GM12878 (cell line): ENCODE measurements at regions not wholly inside any gene's neighbourhood (a gene's known extent, or its start where the extent isn't known, plus 50 kb on each side); places are given as distances from the start of the nearest gene placed in this dataset.

Experiments used
- ATAC-seq: fragments of 200-7000 bp; cut with Tn5 transposase; 3 replicates; pipeline ENCODE4 v1.9.1; 2020; ENCODE audit warnings: mild to moderate bottlenecking, moderate library complexity
- BruUV-seq: library from RNA; stranded (reverse); fragments of 400-500 nt; replicated peaks from 2 replicates; lab custom pipeline; 2021; lab: Mats Ljungman, UMichigan
- CTCF ChIA-PET: fragments of 300-600 bp; sonication (Branson Sonifier 250); formaldehyde crosslinking; extraction: SDS; loops from one replicate; lab custom pipeline; 2021; ENCODE audit warnings: inconsistent platforms; lab: Yijun Ruan, JAX
- POLR2A ChIA-PET: fragments of 350-600 bp; formaldehyde crosslinking; extraction: SDS; loops from one replicate; lab custom pipeline; 2021; ENCODE audit warnings: inconsistent platforms; lab: Charles Lee
- RAD21 ChIA-PET: fragments of 300-600 bp; sonication (Branson Sonifier 250); formaldehyde crosslinking; loops from one replicate; lab custom pipeline; 2023; ENCODE audit warnings: antibody characterized with exemption; ENCODE audit not compliant: unreplicated experiment; lab: Charles Lee
- SMC1A ChIA-PET: fragments of 300-600 bp; sonication (Branson Sonifier 250); formaldehyde crosslinking; loops from one replicate; lab custom pipeline; 2023; ENCODE audit not compliant: unreplicated experiment, uncharacterized antibody; lab: Charles Lee
- DNase-seq: peaks from one replicate; pipeline ENCODE4 v3.0.0-alpha.2; 2011; ENCODE audit warnings: low read depth, low spot score
- FAIRE-seq: peaks from 3 replicates; lab custom pipeline; 2011; peaks lifted over from hg19 to GRCh38; lab: Jason Lieb, UNC
- H2AFZ ChIP-seq: 2 replicates; pipeline ENCODE4 v1.6.0; 2011; ENCODE audit warnings: low read depth, low read length, control low read depth; ENCODE audit not compliant: control insufficient read depth
- H3K27ac ChIP-seq: 2 replicates; pipeline ENCODE4 v1.5.1; 2011; ENCODE audit warnings: control low read depth; ENCODE audit not compliant: control insufficient read depth, insufficient read depth
- H3K27me3 ChIP-seq, 2 experiments: replicated peaks in 1 of 2; 2 replicates each; pipeline versions ENCODE4 v1.6.0 to v1.6.1; 2011; ENCODE audit warnings: low read length in 1 of 2; ENCODE audit not compliant: control insufficient read depth in 2 of 2, insufficient read depth in 2 of 2
- H3K36me3 ChIP-seq, 2 experiments: 2 replicates each; pipeline ENCODE4 v1.5.1; 2011; ENCODE audit warnings: low read length in 1 of 2; ENCODE audit not compliant: control insufficient read depth in 2 of 2, insufficient read depth in 2 of 2
- H3K4me1 ChIP-seq: 2 replicates; pipeline ENCODE4 v1.6.1; 2011; ENCODE audit warnings: mild to moderate bottlenecking, low read length, moderate library complexity, mixed read lengths; ENCODE audit not compliant: control insufficient read depth, insufficient read depth
- H3K4me2 ChIP-seq: 2 replicates; pipeline ENCODE4 v1.6.0; 2011; ENCODE audit warnings: control low read depth; ENCODE audit not compliant: control insufficient read depth, insufficient read depth
- H3K4me3 ChIP-seq: fragments of 200-600 bp; sonication (generic); 2 replicates; pipeline ENCODE4 v1.5.1; 2016
- H3K79me2 ChIP-seq: 2 replicates; pipeline ENCODE4 v1.6.0; 2011; ENCODE audit warnings: low read length; ENCODE audit not compliant: control insufficient read depth, insufficient read depth
- H3K9ac ChIP-seq: 2 replicates; pipeline ENCODE4 v1.8.0; 2011; ENCODE audit warnings: low read length, control low read depth, mixed read lengths; ENCODE audit not compliant: control insufficient read depth, insufficient read depth
- H3K9me3 ChIP-seq: replicated peaks from 3 replicates; pipeline ENCODE4 v1.5.1; 2011; ENCODE audit warnings: mild to moderate bottlenecking, low read length; ENCODE audit not compliant: control insufficient read depth, insufficient read depth
- H4K20me1 ChIP-seq: 2 replicates; pipeline ENCODE4 v1.6.0; 2011; ENCODE audit not compliant: control insufficient read depth, insufficient read depth
- HDAC6 ChIP-seq: fragments of 200-600 bp; sonication (generic); IDR thresholded peaks from one replicate; pipeline ENCODE4 v1.8.0; 2017; ENCODE audit warnings: antibody characterized with exemption; ENCODE audit not compliant: unreplicated experiment
- SIN3A ChIP-seq: IDR thresholded peaks from 2 replicates; pipeline ENCODE4 v1.6.1; 2012; ENCODE audit warnings: low read depth, low read length, improper control_type of control experiment
- TARDBP ChIP-seq: IDR thresholded peaks from 2 replicates; pipeline ENCODE4 v1.6.1; 2016; ENCODE audit warnings: borderline replicate concordance
- ZNF207 ChIP-seq: fragments of 450-650 bp; IDR thresholded peaks from 2 replicates; pipeline ENCODE4 v1.6.1; 2014; ENCODE audit warnings: antibody characterized with exemption, mild to moderate bottlenecking, borderline replicate concordance
- ZNF274 ChIP-seq: IDR thresholded peaks from one replicate; pipeline ENCODE4 v1.8.0; 2011; ENCODE audit not compliant: insufficient read length, insufficient read depth
- ZNF622 ChIP-seq: fragments of 450-650 bp; IDR thresholded peaks from 2 replicates; pipeline ENCODE4 v1.6.1; 2017; ENCODE audit warnings: mild to moderate bottlenecking, inconsistent platforms
- WGBS: methylation state at CpG from one replicate; pipeline ENCODE4 v1.1.6; 2016; ENCODE audit warnings: low lambda C conversion rate; ENCODE audit not compliant: insufficient replicate concordance, insufficient coverage; ENCODE audit errors: missing lambda C conversion rate; 5-methylcytosine and 5-hydroxymethylcytosine counted together
- in situ Hi-C: fragments of 300-500 bp; cut with MboI; formaldehyde crosslinking; loops from 9 replicates; pipeline ENCODE4 v1.14.3; 2018; ENCODE audit warnings: mixed read lengths
- intact Hi-C: fragments of 100-400 bp; cut with micrococcal nuclease; formaldehyde crosslinking; loops from one replicate; pipeline ENCODE4 v1.14.2; 2022; ENCODE audit not compliant: unreplicated experiment
- TF ChIP-seq, protein P1 (sequence below): fragments of 450-650 bp; formaldehyde crosslinking; IDR thresholded peaks from 2 replicates; pipeline ENCODE4 v1.5.0; 2022; ENCODE audit warnings: mild to moderate bottlenecking, missing genetic modification characterization
- TF ChIP-seq, protein P2 (sequence below): IDR thresholded peaks from 2 replicates; pipeline ENCODE4 v1.6.1; 2012; ENCODE audit warnings: low read length, inconsistent platforms

DNA sequence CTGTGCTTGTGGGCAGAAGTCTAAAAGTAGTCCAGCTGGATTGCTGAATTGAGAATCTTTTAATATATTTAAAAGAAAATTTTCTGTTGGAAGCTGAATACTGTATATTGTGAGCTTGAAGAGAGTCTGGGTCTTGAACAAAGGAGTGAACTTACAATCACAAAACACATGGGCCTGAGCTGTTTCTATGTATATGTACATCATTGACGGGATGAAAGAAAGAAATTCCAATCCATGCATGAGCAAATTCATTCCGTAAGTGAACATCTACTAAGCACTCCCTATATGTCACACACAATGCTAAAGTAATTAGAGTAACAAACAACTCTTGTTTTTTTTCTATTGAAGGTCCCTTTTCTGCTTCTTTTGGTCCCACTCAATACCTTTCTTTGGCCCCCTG is 331.0 kb downstream of the HS3ST1 start:
- H3K79me2 ChIP-seq, result no peaks in the 10 kb centered on the region
- H3K4me1 ChIP-seq, result peaks cover 19% of the 10 kb centered on the region
- H3K4me3 ChIP-seq, result no peak overlapping the region
- H3K36me3 ChIP-seq, result no peaks in the 10 kb centered on the region
- intact Hi-C loops, result no loop called here
- TF ChIP-seq, protein P1, sequence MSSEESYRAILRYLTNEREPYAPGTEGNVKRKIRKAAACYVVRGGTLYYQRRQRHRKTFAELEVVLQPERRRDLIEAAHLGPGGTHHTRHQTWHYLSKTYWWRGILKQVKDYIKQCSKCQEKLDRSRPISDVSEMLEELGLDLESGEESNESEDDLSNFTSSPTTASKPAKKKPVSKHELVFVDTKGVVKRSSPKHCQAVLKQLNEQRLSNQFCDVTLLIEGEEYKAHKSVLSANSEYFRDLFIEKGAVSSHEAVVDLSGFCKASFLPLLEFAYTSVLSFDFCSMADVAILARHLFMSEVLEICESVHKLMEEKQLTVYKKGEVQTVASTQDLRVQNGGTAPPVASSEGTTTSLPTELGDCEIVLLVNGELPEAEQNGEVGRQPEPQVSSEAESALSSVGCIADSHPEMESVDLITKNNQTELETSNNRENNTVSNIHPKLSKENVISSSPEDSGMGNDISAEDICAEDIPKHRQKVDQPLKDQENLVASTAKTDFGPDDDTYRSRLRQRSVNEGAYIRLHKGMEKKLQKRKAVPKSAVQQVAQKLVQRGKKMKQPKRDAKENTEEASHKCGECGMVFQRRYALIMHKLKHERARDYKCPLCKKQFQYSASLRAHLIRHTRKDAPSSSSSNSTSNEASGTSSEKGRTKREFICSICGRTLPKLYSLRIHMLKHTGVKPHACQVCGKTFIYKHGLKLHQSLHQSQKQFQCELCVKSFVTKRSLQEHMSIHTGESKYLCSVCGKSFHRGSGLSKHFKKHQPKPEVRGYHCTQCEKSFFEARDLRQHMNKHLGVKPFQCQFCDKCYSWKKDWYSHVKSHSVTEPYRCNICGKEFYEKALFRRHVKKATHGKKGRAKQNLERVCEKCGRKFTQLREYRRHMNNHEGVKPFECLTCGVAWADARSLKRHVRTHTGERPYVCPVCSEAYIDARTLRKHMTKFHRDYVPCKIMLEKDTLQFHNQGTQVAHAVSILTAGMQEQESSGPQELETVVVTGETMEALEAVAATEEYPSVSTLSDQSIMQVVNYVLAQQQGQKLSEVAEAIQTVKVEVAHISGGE (CRISPR knock-in tag), result no peak
- TF ChIP-seq, all 136 proteins: peak for 0
- Histone ChIP-seq H3K27ac (no peak overlapping the region), H2AFZ (no peak overlapping the region), H3K4me2 (no peak overlapping the region), H3K9me3 (no peaks in the 10 kb centered on the region), H3K9ac (no peak overlapping the region), H3K27me3 (no peaks in the 10 kb centered on the region), H4K20me1 (no peaks in the 10 kb centered on the region)
- 100% methylated on average over 2 of the region's 2 CpGs for WGBS
- RAD21 ChIA-PET, result no interaction called here
- BruUV-seq, result no TSS peak
- ATAC-seq (no peak), FAIRE-seq (no peak), DNase-seq (no peak)
- POLR2A ChIA-PET, result no interaction called here
- in situ Hi-C loops, result no loop called here
- SMC1A ChIA-PET, result interaction anchor here (1.1 kb wide), 1 partner anchor 280 kb away, joined by 3 read pairs; no protein-coding TSS in a partner anchor
- CTCF ChIA-PET, result interaction anchor here (1.3 kb wide), 1 partner anchor 16 kb away, joined by 3 read pairs; no protein-coding TSS in a partner anchor

DNA sequence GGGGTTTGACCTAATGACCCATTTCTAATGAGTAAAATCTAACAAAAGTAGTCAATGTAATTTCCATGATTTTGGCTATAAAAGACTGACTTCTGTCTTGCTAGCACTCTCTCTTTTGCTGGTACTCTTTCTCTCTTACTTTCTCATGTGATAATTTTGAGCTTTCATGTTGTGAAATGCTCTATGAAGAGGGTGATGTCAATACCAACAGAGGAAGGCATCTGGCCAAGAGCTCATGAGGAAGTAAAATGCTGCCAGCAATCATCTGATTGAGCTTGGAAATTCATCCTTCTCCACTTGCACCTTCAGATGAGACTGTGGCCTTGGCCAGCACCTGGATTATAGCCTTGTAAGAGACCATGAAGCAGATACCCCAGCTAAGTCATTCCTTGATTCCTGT is 347.7 kb downstream of the HS3ST1 start:
- ChIA-PET POLR2A (interaction anchor here (0.6 kb wide), 1 partner anchor 539 kb away, joined by 3 read pairs; no protein-coding TSS in a partner anchor), RAD21 (no interaction called here), SMC1A (interaction anchor here (0.5 to 1.0 kb wide), 4 partner anchors 10 to 263 kb away, joined by 3 to 4 read pairs (median 3); no protein-coding TSS in a partner anchor), CTCF (interaction anchor here (0.6 to 1.2 kb wide), 3 partner anchors 16 to 300 kb away, joined by 3 read pairs; no protein-coding TSS in a partner anchor)
- no TSS peak for BruUV-seq
- no peaks in the 10 kb centered on the region for H3K36me3 ChIP-seq
- TF ChIP-seq, protein P2, sequence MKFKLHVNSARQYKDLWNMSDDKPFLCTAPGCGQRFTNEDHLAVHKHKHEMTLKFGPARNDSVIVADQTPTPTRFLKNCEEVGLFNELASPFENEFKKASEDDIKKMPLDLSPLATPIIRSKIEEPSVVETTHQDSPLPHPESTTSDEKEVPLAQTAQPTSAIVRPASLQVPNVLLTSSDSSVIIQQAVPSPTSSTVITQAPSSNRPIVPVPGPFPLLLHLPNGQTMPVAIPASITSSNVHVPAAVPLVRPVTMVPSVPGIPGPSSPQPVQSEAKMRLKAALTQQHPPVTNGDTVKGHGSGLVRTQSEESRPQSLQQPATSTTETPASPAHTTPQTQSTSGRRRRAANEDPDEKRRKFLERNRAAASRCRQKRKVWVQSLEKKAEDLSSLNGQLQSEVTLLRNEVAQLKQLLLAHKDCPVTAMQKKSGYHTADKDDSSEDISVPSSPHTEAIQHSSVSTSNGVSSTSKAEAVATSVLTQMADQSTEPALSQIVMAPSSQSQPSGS, result no peak
- no peak for TF ChIP-seq SIN3A
- no peak for TF ChIP-seq ZNF274
- no peak for TF ChIP-seq ZNF207
- TF ChIP-seq ZNF622, result no peak
- no peak for TF ChIP-seq TARDBP
- TF ChIP-seq HDAC6, result no peak
- FAIRE-seq (no peak), DNase-seq (no peak), ATAC-seq (no peak)
- no peak overlapping the region for H2AFZ ChIP-seq
- H3K27me3 ChIP-seq, result no peaks in the 10 kb centered on the region
- no peaks in the 10 kb centered on the region for H4K20me1 ChIP-seq
- no peak overlapping the region for H3K9ac ChIP-seq
- H3K4me1 ChIP-seq, result no peaks in the 10 kb centered on the region
- in situ Hi-C loops (no loop called here), intact Hi-C loops (no loop called here)
- H3K79me2 ChIP-seq, result no peaks in the 10 kb centered on the region
- H3K4me3 ChIP-seq, result no peak overlapping the region
- H3K4me2 ChIP-seq, result no peak overlapping the region
- no peak overlapping the region for H3K27ac ChIP-seq
- no peaks in the 10 kb centered on the region; the same call in 2 of the 3 replicates for H3K9me3 ChIP-seq
